Fibroblast of lung (primary cell): ENCODE measurements at regions not wholly inside any gene's neighbourhood (a gene's known extent, or its start where the extent isn't known, plus 50 kb on each side); places are given as distances from the start of the nearest gene placed in this dataset.

Experiments used
- CTCF ChIP-seq, 2 donors: IDR thresholded peaks in 1 of 2; conservative IDR thresholded peaks in 1 of 2; 1 replicate in 1 of 2; 2 replicates in 1 of 2; pipeline ENCODE4 v1.5.1; 2011 to 2012; ENCODE audit warnings: low read length in 2 of 2, control low read depth in 1 of 2, inconsistent platforms in 1 of 2, low read depth in 1 of 2, mild to moderate bottlenecking in 1 of 2
- EZH2 ChIP-seq: IDR thresholded peaks from 2 replicates; pipeline ENCODE4 v1.5.1; 2012; ENCODE audit warnings: low read length, control low read depth, mild to moderate bottlenecking; ENCODE audit errors: missing control alignments

GRCh38 chr3:5456199-5456598 lies 268.7 kb downstream of the EDEM1 start:
- no peak for TF ChIP-seq CTCF (conservative IDR thresholded peaks at IDR 0.05 in 1 of 2, IDR thresholded peaks at IDR 0.05 in 1 of 2; ENCODE audit: low read depth in 1 of 2, low read length in 2 of 2)
- no peak for TF ChIP-seq EZH2
